ENCODE measurements at regions not wholly inside any gene's neighbourhood (a gene's known extent, or its start where the extent isn't known, plus 50 kb on each side); places are given as distances from the start of the nearest gene placed in this dataset.

DNA sequence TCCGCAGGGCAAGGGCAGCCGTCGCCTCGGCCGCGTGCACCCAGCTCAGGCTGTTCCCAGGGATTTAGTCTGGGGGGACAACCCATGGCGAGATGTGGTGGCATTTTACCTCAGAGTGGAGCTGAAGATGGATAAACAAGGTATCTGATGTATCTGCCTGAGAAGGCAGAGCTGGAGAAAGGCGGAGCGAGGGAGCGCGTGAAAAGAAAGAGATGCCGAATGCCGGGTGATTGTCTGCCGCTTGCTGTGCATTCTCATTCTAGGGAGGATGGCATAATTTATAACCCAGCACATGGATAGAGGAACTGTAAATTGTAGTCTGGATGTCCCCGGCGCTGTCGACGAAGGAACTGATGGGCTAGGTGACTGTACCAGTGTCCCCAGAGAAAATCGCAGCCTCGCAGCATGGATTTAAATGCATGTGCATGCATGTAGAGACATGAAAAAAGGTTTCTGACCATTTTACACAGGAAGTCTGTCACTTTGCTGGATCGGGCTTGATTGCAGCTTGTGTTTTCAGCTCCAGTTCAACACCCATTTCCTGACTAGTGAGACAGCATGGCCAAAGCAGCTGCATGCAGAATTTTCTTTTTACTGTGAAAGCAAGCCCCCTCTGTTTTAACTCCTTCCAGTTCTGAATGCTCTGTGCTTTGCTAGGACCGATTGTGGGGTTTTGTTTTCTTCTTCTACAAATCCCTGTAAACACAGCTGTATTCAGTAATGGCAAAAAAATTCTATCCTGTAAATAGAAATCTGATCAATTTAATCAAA, 149.7 kb downstream of the PRL start:
- H3K9ac ChIP-seq (ENCODE audit: low read depth, low read length), result peak overlapping the region; percentile 98
- ATAC-seq (ENCODE audit: insufficient read depth, low read depth) (peak; percentile 35), DNase-seq (peak; percentile 78)
- peak overlapping the region; percentile 100 for H3K27ac ChIP-seq (ENCODE audit: low read length)
- H3K36me3 ChIP-seq (ENCODE audit: insufficient read depth, low read length), result peaks cover 3% of the 10 kb centered on the region; the same call in 1 of the 2 replicates
- H4K20me1 ChIP-seq (ENCODE audit: insufficient read depth, low read length), result no peaks in the 10 kb centered on the region
- peak overlapping the region; percentile 66 for H2AFZ ChIP-seq (ENCODE audit: low read depth, low read length)
- H3K4me3 ChIP-seq (ENCODE audit: low read depth in 1 of 2, low read length in 2 of 2), result peak overlapping the region; percentile 69 to 85
- H3K4me1 ChIP-seq (ENCODE audit: insufficient read depth, low read length), result peaks cover 89% of the 10 kb centered on the region
- H3K9me3 ChIP-seq (ENCODE audit: insufficient read depth, low read length, severe bottlenecking), result no peaks in the 10 kb centered on the region
- no peaks in the 10 kb centered on the region for H3K27me3 ChIP-seq (ENCODE audit: insufficient read depth, low read length, poor library complexity)
- peaks cover 78% of the 10 kb centered on the region for H3K79me2 ChIP-seq (ENCODE audit: insufficient read depth, low read length)
- H3K4me2 ChIP-seq (ENCODE audit: insufficient read depth, low read length), result peak overlapping the region; percentile 72
- TF ChIP-seq EZH2 (IDR thresholded peaks at IDR 0.05; ENCODE audit: borderline replicate concordance, low read depth, low read length, severe bottlenecking), result no peak
- TF ChIP-seq, protein P1, sequence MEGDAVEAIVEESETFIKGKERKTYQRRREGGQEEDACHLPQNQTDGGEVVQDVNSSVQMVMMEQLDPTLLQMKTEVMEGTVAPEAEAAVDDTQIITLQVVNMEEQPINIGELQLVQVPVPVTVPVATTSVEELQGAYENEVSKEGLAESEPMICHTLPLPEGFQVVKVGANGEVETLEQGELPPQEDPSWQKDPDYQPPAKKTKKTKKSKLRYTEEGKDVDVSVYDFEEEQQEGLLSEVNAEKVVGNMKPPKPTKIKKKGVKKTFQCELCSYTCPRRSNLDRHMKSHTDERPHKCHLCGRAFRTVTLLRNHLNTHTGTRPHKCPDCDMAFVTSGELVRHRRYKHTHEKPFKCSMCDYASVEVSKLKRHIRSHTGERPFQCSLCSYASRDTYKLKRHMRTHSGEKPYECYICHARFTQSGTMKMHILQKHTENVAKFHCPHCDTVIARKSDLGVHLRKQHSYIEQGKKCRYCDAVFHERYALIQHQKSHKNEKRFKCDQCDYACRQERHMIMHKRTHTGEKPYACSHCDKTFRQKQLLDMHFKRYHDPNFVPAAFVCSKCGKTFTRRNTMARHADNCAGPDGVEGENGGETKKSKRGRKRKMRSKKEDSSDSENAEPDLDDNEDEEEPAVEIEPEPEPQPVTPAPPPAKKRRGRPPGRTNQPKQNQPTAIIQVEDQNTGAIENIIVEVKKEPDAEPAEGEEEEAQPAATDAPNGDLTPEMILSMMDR (IDR thresholded peaks at IDR 0.05; ENCODE audit: borderline replicate concordance, extremely low read depth, low read length, poor library complexity, severe bottlenecking), result no peak

GRCh38 chr6:22147921-22148776, 148.7 kb downstream of the PRL start:
- H3K27ac ChIP-seq (ENCODE audit: low read length), result peak overlapping the region; percentile 100
- no peaks in the 10 kb centered on the region for H4K20me1 ChIP-seq (ENCODE audit: insufficient read depth, low read length)
- peak overlapping the region; percentile 30 for H2AFZ ChIP-seq (ENCODE audit: low read depth, low read length)
- peak overlapping the region; percentile 98 for H3K9ac ChIP-seq (ENCODE audit: low read depth, low read length)
- ATAC-seq (ENCODE audit: insufficient read depth, low read depth), result peak; percentile 63
- H3K79me2 ChIP-seq (ENCODE audit: insufficient read depth, low read length), result peaks cover 85% of the 10 kb centered on the region
- TF ChIP-seq EZH2 (IDR thresholded peaks at IDR 0.05; ENCODE audit: borderline replicate concordance, low read depth, low read length, severe bottlenecking), result no peak
- TF ChIP-seq, protein P1 (IDR thresholded peaks at IDR 0.05; ENCODE audit: borderline replicate concordance, extremely low read depth, low read length, poor library complexity, severe bottlenecking), result no peak
- H3K4me2 ChIP-seq (ENCODE audit: insufficient read depth, low read length), result peak overlapping the region; percentile 72
- peak; percentile 68 for DNase-seq
- H3K9me3 ChIP-seq (ENCODE audit: insufficient read depth, low read length, severe bottlenecking), result no peaks in the 10 kb centered on the region
- H3K4me1 ChIP-seq (ENCODE audit: insufficient read depth, low read length), result peaks cover 88% of the 10 kb centered on the region
- no peaks in the 10 kb centered on the region for H3K27me3 ChIP-seq (ENCODE audit: insufficient read depth, low read length, poor library complexity)
- peaks cover 3% of the 10 kb centered on the region; the same call in 1 of the 2 replicates for H3K36me3 ChIP-seq (ENCODE audit: insufficient read depth, low read length)
- peak overlapping the region; percentile 69 to 85 for H3K4me3 ChIP-seq (ENCODE audit: low read depth in 1 of 2, low read length in 2 of 2)

DNA sequence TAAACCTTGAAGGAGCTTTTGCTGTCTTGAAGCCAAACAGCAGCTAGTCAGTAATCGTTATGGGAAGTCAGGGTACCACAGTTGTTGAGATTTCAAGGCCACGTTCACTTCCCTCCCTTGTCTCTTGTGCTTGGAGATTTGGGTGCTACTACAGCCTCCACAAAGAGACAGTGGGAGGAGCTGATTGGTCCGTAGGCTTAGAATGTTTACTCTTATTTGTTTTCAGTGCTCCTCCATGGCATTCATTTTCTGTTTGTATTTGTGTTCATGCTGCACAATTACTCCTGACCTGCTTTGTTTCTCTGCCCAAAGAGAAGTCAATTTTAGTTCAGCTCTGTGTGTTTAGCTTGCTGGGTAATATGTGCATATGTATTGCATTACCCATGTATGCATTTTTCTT, 147.7 kb downstream of the PRL start:
- Histone ChIP-seq H4K20me1 (ENCODE audit: insufficient read depth, low read length) (no peaks in the 10 kb centered on the region), H3K27ac (ENCODE audit: low read length) (peak overlapping the region; percentile 100), H2AFZ (ENCODE audit: low read depth, low read length) (peak overlapping the region; percentile 34; the same call in 1 of the 2 replicates), H3K79me2 (ENCODE audit: insufficient read depth, low read length) (peaks cover 82% of the 10 kb centered on the region), H3K9ac (ENCODE audit: low read depth, low read length) (peak overlapping the region; percentile 98), H3K4me2 (ENCODE audit: insufficient read depth, low read length) (peak overlapping the region; percentile 72), H3K9me3 (ENCODE audit: insufficient read depth, low read length, severe bottlenecking) (no peaks in the 10 kb centered on the region), H3K36me3 (ENCODE audit: insufficient read depth, low read length) (peaks cover 3% of the 10 kb centered on the region; the same call in 1 of the 2 replicates), H3K4me1 (ENCODE audit: insufficient read depth, low read length) (peaks cover 84% of the 10 kb centered on the region), H3K27me3 (ENCODE audit: insufficient read depth, low read length, poor library complexity) (no peaks in the 10 kb centered on the region), H3K4me3 (ENCODE audit: low read depth in 1 of 2, low read length in 2 of 2) (peak overlapping the region; percentile 69 to 85; a peak in 3 of 4 replicates)
- DNase-seq (peak; percentile 54), ATAC-seq (ENCODE audit: insufficient read depth, low read depth) (peak; percentile 22; the same call in 2 of the 3 replicates)
- TF ChIP-seq EZH2 (IDR thresholded peaks at IDR 0.05; ENCODE audit: borderline replicate concordance, low read depth, low read length, severe bottlenecking), result no peak
- TF ChIP-seq, protein P1 (IDR thresholded peaks at IDR 0.05; ENCODE audit: borderline replicate concordance, extremely low read depth, low read length, poor library complexity, severe bottlenecking), result no peak
